PFSK-1 (cell line): ENCODE measurements at regions not wholly inside any gene's neighbourhood (a gene's known extent, or its start where the extent isn't known, plus 50 kb on each side); places are given as distances from the start of the nearest gene placed in this dataset.

ENCODE experiments used
- FOXP2 ChIP-seq: optimal IDR thresholded peaks from 2 replicates; pipeline ENCODE3; 2011; ENCODE audit warnings: borderline replicate concordance, control low read depth, inconsistent platforms; ENCODE audit not compliant: insufficient read depth; ENCODE audit errors: extremely low read length, extremely low read depth
- POLR2AphosphoS5 ChIP-seq: IDR thresholded peaks from 2 replicates; pipeline ENCODE4 v1.6.1; 2012; ENCODE audit warnings: low read depth, mild to moderate bottlenecking, control low read depth, low read length, moderate library complexity
- REST ChIP-seq, 2 experiments: IDR thresholded peaks; 2 replicates each; pipeline versions ENCODE4 v1.6.1 to v1.8.0; 2011 to 2012; ENCODE audit warnings: low read depth in 2 of 2, low read length in 2 of 2, control low read depth in 1 of 2, inconsistent platforms in 1 of 2, mild to moderate bottlenecking in 1 of 2, moderate library complexity in 1 of 2; ENCODE audit not compliant: insufficient read depth in 1 of 2
- SIN3A ChIP-seq: IDR thresholded peaks from 2 replicates; pipeline ENCODE4 v1.6.1; 2012; ENCODE audit warnings: mild to moderate bottlenecking, low read length, moderate library complexity, borderline replicate concordance; ENCODE audit not compliant: insufficient read depth
- TAF1 ChIP-seq: IDR thresholded peaks from 2 replicates; pipeline ENCODE4 v1.6.1; 2012; ENCODE audit warnings: low read length, control low read depth, borderline replicate concordance; ENCODE audit not compliant: insufficient read depth

GRCh38 chr16:13643412-13643811 is 276.5 kb upstream of the ERCC4 start:
- TF ChIP-seq REST (IDR thresholded peaks at IDR 0.05; ENCODE audit: insufficient read depth in 1 of 2, low read depth in 2 of 2, low read length in 2 of 2), result no peak
- TF ChIP-seq POLR2AphosphoS5, result no peak
- no peak for TF ChIP-seq SIN3A
- TF ChIP-seq TAF1, result no peak
- TF ChIP-seq FOXP2, result no peak
